SH-SY5Y (cell line): ENCODE measurements at regions not wholly inside any gene's neighbourhood (a gene's known extent, or its start where the extent isn't known, plus 50 kb on each side); places are given as distances from the start of the nearest gene placed in this dataset.

Experiments used
- GATA2 ChIP-seq: IDR thresholded peaks from 2 replicates; pipeline ENCODE4 v1.6.1; 2011; ENCODE audit warnings: mild to moderate bottlenecking, low read depth, low read length
- GATA3 ChIP-seq: IDR thresholded peaks from 2 replicates; pipeline ENCODE4 v1.6.1; 2011; ENCODE audit warnings: low read depth, mild to moderate bottlenecking, low read length, moderate library complexity

GRCh38 chr18:66937546-66937945, 333.7 kb upstream of the CDH19 start:
- TF ChIP-seq GATA3 = no peak
- no peak for TF ChIP-seq GATA2

GRCh38 chr18:66931010-66931409, 327.1 kb upstream of the CDH19 start:
- no peak for TF ChIP-seq GATA2
- TF ChIP-seq GATA3 = no peak

- TF ChIP-seq GATA2 = no peak
- TF ChIP-seq GATA3 = no peak
These were observed 312.9 kb upstream of the CDH19 start for GRCh38 chr18:66916834-66917233.

- no peak for TF ChIP-seq GATA2
- no peak for TF ChIP-seq GATA3
These were observed 296.9 kb upstream of the CDH19 start for GRCh38 chr18:66900837-66901236.

- no peak for TF ChIP-seq GATA3
- no peak for TF ChIP-seq GATA2
These were observed 291.7 kb upstream of the CDH19 start for GRCh38 chr18:66895631-66896030.

GRCh38 chr18:66894851-66895250, 291.0 kb upstream of the CDH19 start:
- no peak for TF ChIP-seq GATA2

GRCh38 chr18:66874812-66875474, 271.1 kb upstream of the CDH19 start:
- TF ChIP-seq GATA3 (no peak), GATA2 (no peak)

GRCh38 chr18:66874375-66874774, 270.5 kb upstream of the CDH19 start:
- TF ChIP-seq GATA2 (no peak), GATA3 (no peak)

- TF ChIP-seq GATA2 = no peak
- no peak for TF ChIP-seq GATA3
These were observed 270.0 kb upstream of the CDH19 start for GRCh38 chr18:66873899-66874298.

- TF ChIP-seq GATA2 (no peak), GATA3 (no peak)
These were observed 268.4 kb upstream of the CDH19 start for GRCh38 chr18:66872277-66872676.

- TF ChIP-seq GATA3 (no peak), GATA2 (no peak)
These were observed 263.8 kb upstream of the CDH19 start for GRCh38 chr18:66867653-66868052.

- TF ChIP-seq GATA3 = no peak
- TF ChIP-seq GATA2 = no peak
These were observed 234.6 kb upstream of the CDH19 start for GRCh38 chr18:66838340-66838987.

- TF ChIP-seq GATA2 = no peak
- no peak for TF ChIP-seq GATA3
These were observed 229.8 kb upstream of the CDH19 start for GRCh38 chr18:66833646-66834045.

GRCh38 chr18:66826211-66826610, 222.3 kb upstream of the CDH19 start:
- TF ChIP-seq GATA2 (no peak), GATA3 (no peak)

GRCh38 chr18:66825347-66825746, 221.5 kb upstream of the CDH19 start:
- no peak for TF ChIP-seq GATA2
- TF ChIP-seq GATA3 = no peak
